Kidney (tissue), 13 donors: ENCODE measurements at regions not wholly inside any gene's neighbourhood (a gene's known extent, or its start where the extent isn't known, plus 50 kb on each side); places are given as distances from the start of the nearest gene placed in this dataset.

Experiments
- DNase-seq, 5 donors: peaks; one replicate each; pipeline ENCODE4 v3.0.0-alpha.2; 2013 to 2020
- FAIRE-seq: peaks from 2 replicates; lab custom pipeline; 2012; peaks lifted over from hg19 to GRCh38; lab: Jason Lieb, UNC
- H3K27ac ChIP-seq, 2 donors: one replicate each; pipeline ENCODE4 v1.7.0; 2013; ENCODE audit warnings: low read depth in 2 of 2, low read length in 2 of 2, inconsistent platforms in 1 of 2
- H3K27me3 ChIP-seq: one replicate; pipeline ENCODE4 v1.7.1; 2013; ENCODE audit warnings: low read length, inconsistent platforms; ENCODE audit not compliant: control insufficient read depth, insufficient read depth
- H3K36me3 ChIP-seq, 3 donors: one replicate each; pipeline versions ENCODE4 v1.7.0 to v1.7.1; 2013; ENCODE audit warnings: low read length in 3 of 3, control low read depth in 1 of 3, inconsistent platforms in 1 of 3; ENCODE audit not compliant: insufficient read depth in 3 of 3, control insufficient read depth in 2 of 3
- H3K4me1 ChIP-seq, 3 donors: one replicate each; pipeline versions ENCODE4 v1.7.0 to v1.7.1; 2013; ENCODE audit warnings: low read length in 3 of 3, inconsistent platforms in 1 of 3, low read depth in 1 of 3; ENCODE audit not compliant: control insufficient read depth in 2 of 3, insufficient read depth in 2 of 3
- H3K4me3 ChIP-seq, 3 donors: one replicate each; pipeline versions ENCODE4 v1.7.0 to v1.8.1; 2013; ENCODE audit warnings: low read length in 3 of 3, control low read depth in 1 of 3, inconsistent platforms in 1 of 3
- H3K9ac ChIP-seq, 3 donors: one replicate each; pipeline versions ENCODE4 v1.7.0 to v1.7.1; 2013; ENCODE audit warnings: low read length in 3 of 3, control low read depth in 1 of 3, inconsistent platforms in 1 of 3
- H3K9me3 ChIP-seq, 3 donors: one replicate each; pipeline versions ENCODE4 v1.7.0 to v1.7.1; 2013; ENCODE audit warnings: low read length in 3 of 3, control low read depth in 1 of 3, inconsistent platforms in 1 of 3; ENCODE audit not compliant: control insufficient read depth in 2 of 3, insufficient read depth in 1 of 3
- intact Hi-C: fragments of 100-400 bp; cut with DNase I; formaldehyde crosslinking; loops from one replicate; pipeline ENCODE4 v1.11.1; 2022
- TF ChIP-seq, protein P1 (sequence below): IDR thresholded peaks from 3 replicates; pipeline ENCODE4 v1.5.1; 2012; ENCODE audit warnings: mild to moderate bottlenecking, moderate library complexity, borderline replicate concordance; ENCODE audit not compliant: insufficient read depth; ENCODE audit errors: extremely low read depth
- donor health status: control.
- donor health status: control.
- donor health status: control.
- donor health status: control.
- donor health status: control.
- donor health status: DM: yes; HTN: yes; CAD: no.
- donor health status: Normal renal cell carcinoma (clear cell type).

DNA sequence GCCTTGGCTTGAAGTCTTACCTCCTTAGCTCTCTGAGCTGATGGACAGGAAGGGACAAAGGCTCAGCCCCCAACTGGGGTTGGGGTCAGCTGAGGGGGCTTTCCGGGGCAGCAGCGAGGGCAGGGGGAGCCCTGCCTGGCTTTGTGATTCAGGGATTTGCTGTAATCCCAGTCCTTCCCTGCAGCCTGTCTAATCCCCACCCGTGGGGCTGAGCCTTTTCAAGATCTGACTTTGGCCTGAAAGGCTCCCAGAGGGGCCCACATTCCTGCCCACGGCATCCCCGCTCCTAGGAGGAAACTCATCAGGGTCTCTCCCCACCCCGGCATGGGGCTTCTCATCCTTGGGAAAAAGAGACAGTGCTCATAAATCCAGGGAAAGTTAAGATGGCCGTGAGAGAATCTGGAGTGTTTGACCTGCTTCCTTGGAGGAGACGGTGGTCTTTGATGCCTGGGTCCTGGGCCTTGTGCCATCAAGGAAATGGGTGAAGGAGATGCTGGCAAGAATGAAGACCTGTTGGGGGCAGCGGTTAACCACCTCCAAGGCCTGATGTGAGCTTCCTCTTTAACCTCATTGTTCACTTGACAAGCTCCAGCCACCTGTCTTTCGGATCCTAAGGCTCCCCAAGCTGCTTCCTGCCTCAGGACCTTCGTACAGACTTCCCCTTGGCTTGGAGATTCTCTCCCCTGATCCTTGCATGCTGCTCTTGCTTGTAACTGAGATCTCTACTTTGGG, 83.1 kb upstream of the WNT4 start:
- H3K9ac ChIP-seq: no peak overlapping the region
- DNase-seq (peak in 1 of 5 donors; percentile 26), FAIRE-seq (no peak)
- TF ChIP-seq, protein P1, sequence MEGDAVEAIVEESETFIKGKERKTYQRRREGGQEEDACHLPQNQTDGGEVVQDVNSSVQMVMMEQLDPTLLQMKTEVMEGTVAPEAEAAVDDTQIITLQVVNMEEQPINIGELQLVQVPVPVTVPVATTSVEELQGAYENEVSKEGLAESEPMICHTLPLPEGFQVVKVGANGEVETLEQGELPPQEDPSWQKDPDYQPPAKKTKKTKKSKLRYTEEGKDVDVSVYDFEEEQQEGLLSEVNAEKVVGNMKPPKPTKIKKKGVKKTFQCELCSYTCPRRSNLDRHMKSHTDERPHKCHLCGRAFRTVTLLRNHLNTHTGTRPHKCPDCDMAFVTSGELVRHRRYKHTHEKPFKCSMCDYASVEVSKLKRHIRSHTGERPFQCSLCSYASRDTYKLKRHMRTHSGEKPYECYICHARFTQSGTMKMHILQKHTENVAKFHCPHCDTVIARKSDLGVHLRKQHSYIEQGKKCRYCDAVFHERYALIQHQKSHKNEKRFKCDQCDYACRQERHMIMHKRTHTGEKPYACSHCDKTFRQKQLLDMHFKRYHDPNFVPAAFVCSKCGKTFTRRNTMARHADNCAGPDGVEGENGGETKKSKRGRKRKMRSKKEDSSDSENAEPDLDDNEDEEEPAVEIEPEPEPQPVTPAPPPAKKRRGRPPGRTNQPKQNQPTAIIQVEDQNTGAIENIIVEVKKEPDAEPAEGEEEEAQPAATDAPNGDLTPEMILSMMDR: no peak
- H3K27ac ChIP-seq: no peak overlapping the region
- intact Hi-C loops: no loop called here
- no peaks in the 10 kb centered on the region for H3K36me3 ChIP-seq
- H3K27me3 ChIP-seq: no peaks in the 10 kb centered on the region
- no peak overlapping the region for H3K4me3 ChIP-seq
- no peaks in the 10 kb centered on the region for H3K4me1 ChIP-seq
- H3K9me3 ChIP-seq: no peaks in the 10 kb centered on the region

DNA sequence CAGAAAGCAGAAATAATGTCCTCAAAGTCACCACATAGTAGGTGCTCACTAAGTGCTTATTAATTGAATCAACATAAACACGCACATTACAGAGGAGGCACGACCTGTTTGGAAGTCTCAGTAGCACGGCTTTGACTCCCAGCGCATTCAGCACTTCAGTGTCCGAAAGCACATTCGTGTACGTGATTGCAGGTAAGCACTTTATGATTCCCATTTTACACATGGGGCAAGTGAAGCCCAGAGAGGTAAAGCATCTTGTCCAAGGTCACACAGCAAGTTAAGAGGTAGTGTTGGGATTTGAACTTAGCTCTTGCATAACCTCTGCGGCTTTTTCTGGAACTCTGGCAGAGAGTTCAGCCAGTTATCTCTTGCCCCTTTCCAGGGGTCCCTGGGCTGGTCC, 85.2 kb upstream of the WNT4 start:
- Histone ChIP-seq H3K9me3 (no peaks in the 10 kb centered on the region), H3K4me3 (no peak overlapping the region), H3K27ac (no peak overlapping the region), H3K9ac (no peak overlapping the region), H3K27me3 (no peaks in the 10 kb centered on the region), H3K36me3 (no peaks in the 10 kb centered on the region), H3K4me1 (no peaks in the 10 kb centered on the region)
- FAIRE-seq (no peak), DNase-seq (no peak)
- TF ChIP-seq, protein P1: no peak
- intact Hi-C loops: no loop called here

DNA sequence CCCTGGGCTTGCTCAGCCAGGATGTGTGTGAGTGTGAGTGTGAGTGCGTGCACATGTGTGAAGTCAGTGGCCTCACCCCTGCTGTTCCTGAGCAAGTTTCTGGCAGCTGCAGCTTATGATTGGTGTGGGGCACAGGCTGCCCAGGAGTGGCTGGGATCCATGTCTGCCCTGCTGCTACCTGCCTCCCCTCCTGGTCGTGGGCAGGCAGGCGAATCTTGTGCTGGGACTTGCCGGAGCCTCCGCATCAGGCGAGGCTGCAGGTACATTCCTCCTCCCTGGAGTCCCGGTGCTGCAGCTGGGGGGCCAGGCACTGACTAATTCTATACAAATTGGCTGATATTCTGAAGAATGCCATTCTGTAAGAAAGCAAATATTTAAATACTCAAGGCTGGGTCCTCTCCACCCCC, 85.6 kb upstream of the WNT4 start:
- DNase-seq (no peak), FAIRE-seq (no peak)
- no peaks in the 10 kb centered on the region for H3K27me3 ChIP-seq

More for the DNA sequence above, 85.6 kb upstream of the WNT4 start:
- TF ChIP-seq, protein P1: no peak
- no peak overlapping the region for H3K9ac ChIP-seq
- no peak overlapping the region for H3K27ac ChIP-seq
- intact Hi-C loops: no loop called here
- H3K4me3 ChIP-seq: no peak overlapping the region
- no peaks in the 10 kb centered on the region for H3K36me3 ChIP-seq
- H3K4me1 ChIP-seq: no peaks in the 10 kb centered on the region
- H3K9me3 ChIP-seq: no peaks in the 10 kb centered on the region
